ENCODE measurements at regions not wholly inside any gene's neighbourhood (a gene's known extent, or its start where the extent isn't known, plus 50 kb on each side); places are given as distances from the start of the nearest gene placed in this dataset.

GRCh38 chr12:118498171-118498570 is 121.8 kb downstream of the SUDS3 start:
- no peak for TF ChIP-seq CTCF (IDR thresholded peaks at IDR 0.05; ENCODE audit: insufficient read depth, missing control alignments)
- FAIRE-seq (no peak), DNase-seq (ENCODE audit: insufficient read length, low spot score) (no peak)

- TF ChIP-seq CTCF (IDR thresholded peaks at IDR 0.05; ENCODE audit: insufficient read depth, missing control alignments), result no peak
- FAIRE-seq (no peak), DNase-seq (ENCODE audit: insufficient read length, low spot score) (no peak)
Measured at GRCh38 chr12:118500299-118500698, 123.9 kb downstream of the SUDS3 start.

GRCh38 chr12:118501489-118501888 is 125.1 kb downstream of the SUDS3 start:
- DNase-seq (ENCODE audit: insufficient read length, low spot score) (no peak), FAIRE-seq (no peak)
- no peak for TF ChIP-seq CTCF (IDR thresholded peaks at IDR 0.05; ENCODE audit: insufficient read depth, missing control alignments)

- DNase-seq (ENCODE audit: insufficient read length, low spot score) (no peak), FAIRE-seq (no peak)
- TF ChIP-seq CTCF (IDR thresholded peaks at IDR 0.05; ENCODE audit: insufficient read depth, missing control alignments), result no peak
Measured at GRCh38 chr12:118503476-118503875, 127.1 kb downstream of the SUDS3 start.

GRCh38 chr12:118512669-118513068 is 136.3 kb downstream of the SUDS3 start:
- DNase-seq (ENCODE audit: insufficient read length, low spot score) (no peak), FAIRE-seq (no peak)
- TF ChIP-seq CTCF (IDR thresholded peaks at IDR 0.05; ENCODE audit: insufficient read depth, missing control alignments), result no peak

DNA sequence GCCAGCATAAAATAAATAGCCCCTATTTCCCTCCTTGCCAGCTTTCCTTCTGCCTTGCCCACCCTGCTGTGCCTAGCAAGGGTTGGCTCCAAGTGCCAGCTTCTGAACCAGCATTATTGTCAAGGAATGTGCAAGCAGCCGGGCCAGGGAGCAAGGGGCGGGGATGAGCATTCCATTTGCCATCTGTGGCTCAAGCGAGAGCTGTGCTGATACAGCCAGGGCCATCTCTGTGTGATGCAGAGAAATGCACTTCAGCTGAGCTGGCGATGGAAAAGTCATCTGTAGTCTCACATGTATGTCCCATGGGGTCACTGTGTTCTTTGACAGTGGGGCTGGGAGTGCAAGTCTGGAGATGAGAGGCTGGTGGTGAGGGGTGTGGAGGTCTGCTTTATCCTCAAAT is 137.3 kb downstream of the SUDS3 start:
- TF ChIP-seq CTCF (IDR thresholded peaks at IDR 0.05; ENCODE audit: insufficient read depth, missing control alignments), result no peak
- DNase-seq (ENCODE audit: insufficient read length, low spot score), result no peak
- FAIRE-seq, result no peak

GRCh38 chr12:118514297-118514696 is 137.9 kb downstream of the SUDS3 start:
- DNase-seq (ENCODE audit: insufficient read length, low spot score) (no peak), FAIRE-seq (no peak)
- no peak for TF ChIP-seq CTCF (IDR thresholded peaks at IDR 0.05; ENCODE audit: insufficient read depth, missing control alignments)
